GM23248 (cell line): ENCODE measurements at regions not wholly inside any gene's neighbourhood (a gene's known extent, or its start where the extent isn't known, plus 50 kb on each side); places are given as distances from the start of the nearest gene placed in this dataset.

ENCODE experiments used
- EZH2 ChIP-seq: fragments of 200-600 bp; sonication (generic); IDR thresholded peaks from 2 replicates; pipeline ENCODE4 v1.6.1; 2018; ENCODE audit warnings: antibody characterized with exemption, mild to moderate bottlenecking; ENCODE audit not compliant: insufficient read depth, poor library complexity, severe bottlenecking
- EZH2phosphoT487 ChIP-seq: fragments of 200-600 bp; sonication (generic); IDR thresholded peaks from 2 replicates; pipeline ENCODE4 v1.6.1; 2018; ENCODE audit warnings: antibody characterized with exemption, moderate library complexity, mild to moderate bottlenecking, low read depth; ENCODE audit not compliant: insufficient read depth

- TF ChIP-seq EZH2 (no peak), EZH2phosphoT487 (no peak)
Observed at GRCh38 chr12:67111182-67111581, 158.0 kb upstream of the CAND1 start.
